GM21737 (cell line): ENCODE measurements at regions not wholly inside any gene's neighbourhood (a gene's known extent, or its start where the extent isn't known, plus 50 kb on each side); places are given as distances from the start of the nearest gene placed in this dataset.
"Not testable (repeated sequence)": the region's sequence is repeated elsewhere in the genome, so short reads cannot be mapped to it uniquely, and the experiment has no call there.

Experiments
- ATAC-seq: cut with Tn5 transposase; IDR thresholded peaks from one replicate; pipeline ENCODE4 v1.9.1; 2021; ENCODE audit warnings: mild to moderate bottlenecking, moderate library complexity; ENCODE audit not compliant: unreplicated experiment

- peak; percentile 67 for ATAC-seq
These were observed 54.7 kb downstream of the OR4M2 start for GRCh38 chr15:22134941-22135566.

GRCh38 chr15:22137572-22137971, 57.2 kb downstream of the OR4M2 start:
- not testable (repeated sequence) for ATAC-seq

GRCh38 chr15:22141106-22141505, 60.8 kb downstream of the OR4M2 start:
- not testable (repeated sequence) for ATAC-seq

GRCh38 chr15:22148109-22148508, 67.8 kb downstream of the OR4M2 start:
- ATAC-seq = peak; percentile 94

GRCh38 chr15:22158243-22158642, 77.9 kb downstream of the OR4M2 start:
- ATAC-seq = not testable (repeated sequence)

- peak; percentile 20 for ATAC-seq
These were observed 80.0 kb downstream of the OR4M2 start for GRCh38 chr15:22160283-22160682.

- ATAC-seq = peak; percentile 66
These were observed 80.4 kb downstream of the OR4M2 start for GRCh38 chr15:22160741-22161140.

GRCh38 chr15:22161398-22161797, 81.1 kb downstream of the OR4M2 start:
- peak; percentile 81 for ATAC-seq

- ATAC-seq = not testable (repeated sequence)
These were observed 83.4 kb downstream of the OR4M2 start for GRCh38 chr15:22163715-22164114.

GRCh38 chr15:22167521-22167920, 87.2 kb downstream of the OR4M2 start:
- not testable (repeated sequence) for ATAC-seq

- ATAC-seq = peak; percentile 70
These were observed 93.0 kb downstream of the OR4M2 start for GRCh38 chr15:22173029-22173998.

GRCh38 chr15:22174088-22174487, 93.8 kb downstream of the OR4M2 start:
- peak; percentile 50 for ATAC-seq

GRCh38 chr15:22177965-22178364, 97.6 kb downstream of the OR4M2 start:
- not testable (repeated sequence) for ATAC-seq

GRCh38 chr15:22178438-22178837, 98.1 kb downstream of the OR4M2 start:
- not testable (repeated sequence) for ATAC-seq

GRCh38 chr15:22179043-22179442, 98.7 kb downstream of the OR4M2 start:
- ATAC-seq = not testable (repeated sequence)

- not testable (repeated sequence) for ATAC-seq
These were observed 100.3 kb downstream of the OR4M2 start for GRCh38 chr15:22180611-22181010.

- not testable (repeated sequence) for ATAC-seq
These were observed 104.4 kb downstream of the OR4M2 start for GRCh38 chr15:22184678-22185077.

- ATAC-seq = not testable (repeated sequence)
These were observed 106.7 kb downstream of the OR4M2 start for GRCh38 chr15:22186846-22187532.

- ATAC-seq = not testable (repeated sequence)
These were observed 111.5 kb downstream of the OR4M2 start for GRCh38 chr15:22191818-22192217.

- not testable (repeated sequence) for ATAC-seq
These were observed 114.7 kb downstream of the OR4M2 start for GRCh38 chr15:22194739-22195617.
